Spleen (tissue), 11 donors: ENCODE measurements at regions not wholly inside any gene's neighbourhood (a gene's known extent, or its start where the extent isn't known, plus 50 kb on each side); places are given as distances from the start of the nearest gene placed in this dataset.

Experiments used
- DNase-seq: peaks from one replicate; pipeline ENCODE4 v3.0.0-alpha.2; 2020
- H3K27ac ChIP-seq, 8 donors: fragments of 200-600 bp; sonication (generic) in 7 of 8; 1 replicate in 4 of 8; 2 replicates in 4 of 8; pipeline versions ENCODE4 v1.5.0 to v1.8.0; 2016 to 2021; ENCODE audit warnings: inconsistent platforms in 4 of 8, mild to moderate bottlenecking in 4 of 8, moderate library complexity in 1 of 8
- H3K27me3 ChIP-seq, 7 donors: fragments of 200-600 bp; sonication (generic) in 6 of 7; replicated peaks in 1 of 7; 1 replicate in 4 of 7; 2 replicates in 3 of 7; pipeline versions ENCODE4 v1.5.0 to v1.8.0; 2016 to 2021; ENCODE audit warnings: inconsistent platforms in 3 of 7, mild to moderate bottlenecking in 1 of 7
- H3K36me3 ChIP-seq, 6 donors: fragments of 200-600 bp; sonication (generic) in 5 of 6; 1 replicate in 4 of 6; 2 replicates in 2 of 6; pipeline versions ENCODE4 v1.5.0 to v1.8.0; 2016 to 2021; ENCODE audit warnings: inconsistent platforms in 2 of 6
- H3K4me1 ChIP-seq, 6 donors: fragments of 200-600 bp; sonication (generic) in 5 of 6; 1 replicate in 3 of 6; 2 replicates in 3 of 6; pipeline versions ENCODE4 v1.5.0 to v1.8.0; 2016 to 2021; ENCODE audit warnings: inconsistent platforms in 3 of 6
- H3K4me3 ChIP-seq, 8 donors: fragments of 200-600 bp; sonication (generic) in 7 of 8; 1 replicate in 4 of 8; 2 replicates in 4 of 8; pipeline versions ENCODE4 v1.5.0 to v1.8.0; 2016 to 2021; ENCODE audit warnings: inconsistent platforms in 4 of 8, mild to moderate bottlenecking in 4 of 8, moderate library complexity in 2 of 8
- H3K9me3 ChIP-seq, 8 donors: fragments of 200-600 bp; sonication (generic) in 7 of 8; 1 replicate in 4 of 8; 2 replicates in 4 of 8; pipeline versions ENCODE4 v1.5.0 to v1.8.0; 2016 to 2021; ENCODE audit warnings: inconsistent platforms in 4 of 8
- POLR2A ChIP-seq, 3 donors: fragments of 450-650 bp; IDR thresholded peaks; one replicate each; pipeline ENCODE4 v1.5.1; 2017; ENCODE audit warnings: antibody characterized with exemption in 3 of 3, mild to moderate bottlenecking in 1 of 3
- POLR2AphosphoS5 ChIP-seq, 3 donors: sonication (generic); formaldehyde crosslinking; IDR thresholded peaks; one replicate each; pipeline ENCODE4 v1.5.1; 2017; ENCODE audit warnings: antibody characterized with exemption in 3 of 3
- WGBS, 5 donors: extraction: QIAGEN DNeasy Blood & Tissue Kit in 3 of 5; methylation state at CpG; one replicate each; pipeline versions ENCODE4 v1.1.5 to v1.1.7; 2013 to 2018; 5-methylcytosine and 5-hydroxymethylcytosine counted together
- intact Hi-C: fragments of 100-400 bp; cut with DNase I; formaldehyde crosslinking; loops from one replicate; pipeline ENCODE4 v1.15.0; 2023; ENCODE audit warnings: low total_unique reads
- TF ChIP-seq, protein P1 (sequence below), 11 experiments: fragments of 200-600 bp in 7 of 11; fragments of 450-650 bp in 4 of 11; sonication (generic) in 4 of 11; IDR thresholded peaks in 8 of 11; conservative IDR thresholded peaks in 3 of 11; 1 replicate in 7 of 11; 2 replicates in 4 of 11; pipeline versions ENCODE4 v1.4.0 to v1.8.0; 2016 to 2021; ENCODE audit warnings: antibody characterized with exemption in 11 of 11, inconsistent platforms in 4 of 11, mild to moderate bottlenecking in 1 of 11
- donor health status: healthy with polysubstance abuse.
- donor health status: DM: no; HTN: no; CAD: no; lungs with moderate emphysema.
- donor health status: DM: no; HTN: no; CAD: no.
- donor health status: Bipolar disorder and iron deficiency.
- donor health status: healthy.
- donor health status: DM: no; HTN: no; CAD: no.
- donor health status: DM: yes; HTN: yes; CAD: no.

DNA sequence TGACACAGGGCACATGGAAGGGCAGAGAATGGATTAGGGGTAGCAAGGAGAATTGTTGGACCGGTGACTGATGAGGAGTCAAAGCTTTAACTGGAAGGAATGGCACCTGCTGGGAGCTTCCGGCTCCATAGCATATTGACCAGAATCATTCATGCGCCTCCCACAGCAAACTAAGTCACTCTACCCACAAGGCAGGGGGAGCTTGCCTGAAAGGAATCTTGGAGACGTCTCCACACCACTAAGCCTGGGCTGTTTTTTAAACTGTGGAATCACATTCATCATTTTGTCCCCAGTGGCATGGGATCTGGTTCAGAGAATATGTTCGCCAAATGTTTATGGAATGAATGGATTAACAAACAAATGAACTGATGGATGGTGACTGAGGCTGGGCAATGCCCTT, 57.0 kb upstream of the ITGA11 start:
- no peak overlapping the region for H3K4me3 ChIP-seq
- H3K36me3 ChIP-seq: no peaks in the 10 kb centered on the region
- H3K4me1 ChIP-seq: peaks cover 0 to 27% (median 7%) of the 10 kb centered on the region in 6 donors
- H3K27me3 ChIP-seq: peaks cover 0 to 33% (median 0%) of the 10 kb centered on the region in 7 donors
- TF ChIP-seq POLR2AphosphoS5 (IDR thresholded peaks at IDR 0.05): no peak
- DNase-seq: no peak
- intact Hi-C loops: no loop called here
- no peak overlapping the region for H3K27ac ChIP-seq
- H3K9me3 ChIP-seq: no peaks in the 10 kb centered on the region
- WGBS, 5 donors: 82 to 97% (median 93%) methylated on average over 5 of the region's 5 CpGs

DNA sequence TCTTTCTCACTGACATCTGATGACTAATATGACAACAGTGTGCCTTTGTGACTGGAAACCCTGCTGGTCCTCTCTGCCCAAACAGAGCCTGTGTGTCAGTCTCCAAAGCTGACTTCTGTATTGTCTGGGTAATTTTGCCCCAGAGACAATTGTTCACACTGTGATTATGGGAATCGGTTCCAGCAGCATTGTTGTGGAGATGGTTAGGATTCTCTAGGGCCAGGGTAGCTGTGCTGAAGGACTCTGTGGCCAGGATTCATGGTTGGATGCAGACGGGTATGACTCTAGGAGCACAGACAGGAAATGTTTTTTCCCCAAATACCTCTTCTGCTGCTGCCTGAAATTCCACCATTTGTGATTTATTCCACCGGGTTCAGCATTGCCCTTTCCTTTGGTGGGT, 57.5 kb upstream of the ITGA11 start:
- H3K4me1 ChIP-seq: peaks cover 0 to 25% (median 7%) of the 10 kb centered on the region in 6 donors
- no peaks in the 10 kb centered on the region for H3K9me3 ChIP-seq
- H3K27me3 ChIP-seq: peaks cover 0 to 35% (median 0%) of the 10 kb centered on the region in 7 donors
- TF ChIP-seq, protein P1, sequence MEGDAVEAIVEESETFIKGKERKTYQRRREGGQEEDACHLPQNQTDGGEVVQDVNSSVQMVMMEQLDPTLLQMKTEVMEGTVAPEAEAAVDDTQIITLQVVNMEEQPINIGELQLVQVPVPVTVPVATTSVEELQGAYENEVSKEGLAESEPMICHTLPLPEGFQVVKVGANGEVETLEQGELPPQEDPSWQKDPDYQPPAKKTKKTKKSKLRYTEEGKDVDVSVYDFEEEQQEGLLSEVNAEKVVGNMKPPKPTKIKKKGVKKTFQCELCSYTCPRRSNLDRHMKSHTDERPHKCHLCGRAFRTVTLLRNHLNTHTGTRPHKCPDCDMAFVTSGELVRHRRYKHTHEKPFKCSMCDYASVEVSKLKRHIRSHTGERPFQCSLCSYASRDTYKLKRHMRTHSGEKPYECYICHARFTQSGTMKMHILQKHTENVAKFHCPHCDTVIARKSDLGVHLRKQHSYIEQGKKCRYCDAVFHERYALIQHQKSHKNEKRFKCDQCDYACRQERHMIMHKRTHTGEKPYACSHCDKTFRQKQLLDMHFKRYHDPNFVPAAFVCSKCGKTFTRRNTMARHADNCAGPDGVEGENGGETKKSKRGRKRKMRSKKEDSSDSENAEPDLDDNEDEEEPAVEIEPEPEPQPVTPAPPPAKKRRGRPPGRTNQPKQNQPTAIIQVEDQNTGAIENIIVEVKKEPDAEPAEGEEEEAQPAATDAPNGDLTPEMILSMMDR (IDR thresholded peaks at IDR 0.05 in 8 of 11, conservative IDR thresholded peaks at IDR 0.05 in 3 of 11): no peak
- TF ChIP-seq POLR2AphosphoS5 (IDR thresholded peaks at IDR 0.05): no peak
- no peak for TF ChIP-seq POLR2A (IDR thresholded peaks at IDR 0.05)
- intact Hi-C loops: no loop called here
- no peak overlapping the region for H3K27ac ChIP-seq
- 44 to 66% (median 58%) methylated on average over 3 of the region's 3 CpGs for WGBS, 5 donors
- H3K4me3 ChIP-seq: no peak overlapping the region
- no peaks in the 10 kb centered on the region for H3K36me3 ChIP-seq
- DNase-seq: no peak

DNA sequence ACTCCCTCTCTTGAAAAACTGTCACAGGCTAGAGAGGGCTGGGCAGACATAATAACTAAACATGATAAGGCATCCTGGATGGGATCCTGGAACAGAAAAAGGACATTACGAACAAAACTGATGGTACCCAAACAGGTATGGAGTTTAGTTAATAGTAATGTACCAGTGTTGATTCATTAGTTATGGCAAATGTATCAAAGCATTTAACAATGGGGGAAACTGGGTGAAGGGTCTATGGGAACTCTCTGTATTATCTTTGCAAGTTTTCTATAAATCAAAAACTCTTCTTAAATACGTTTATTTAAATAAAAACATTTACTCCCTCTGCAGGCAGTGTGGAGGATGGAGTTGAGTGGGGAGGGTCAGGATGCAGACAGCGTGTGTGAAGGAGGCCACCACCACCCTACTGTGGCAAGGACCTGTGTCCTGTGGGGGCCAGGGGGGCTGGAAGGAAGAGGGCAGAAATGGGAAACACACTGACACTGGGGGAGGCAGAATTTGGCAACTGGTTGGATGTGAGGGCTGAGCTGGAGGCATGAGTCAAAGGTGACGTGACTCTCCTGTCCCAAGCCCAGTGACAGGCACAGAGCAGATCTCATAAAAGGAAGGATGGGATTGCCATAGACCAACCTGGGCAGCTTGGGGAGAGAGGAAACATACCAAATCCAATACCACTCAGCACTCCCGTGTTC, 59.6 kb upstream of the ITGA11 start:
- H3K27ac ChIP-seq: no peak overlapping the region
- WGBS, 5 donors: 81 to 88% (median 82%) methylated on average over 5 of the region's 5 CpGs
- DNase-seq: no peak

GRCh38 chr15:68492855-68493254, 60.9 kb upstream of the ITGA11 start:
- no peaks in the 10 kb centered on the region for H3K4me1 ChIP-seq
- peaks cover 0 to 28% (median 0%) of the 10 kb centered on the region in 7 donors for H3K27me3 ChIP-seq
- TF ChIP-seq, protein P1 (IDR thresholded peaks at IDR 0.05 in 8 of 11, conservative IDR thresholded peaks at IDR 0.05 in 3 of 11): no peak
- no peak for TF ChIP-seq POLR2A (IDR thresholded peaks at IDR 0.05)
- TF ChIP-seq POLR2AphosphoS5 (IDR thresholded peaks at IDR 0.05): no peak
- intact Hi-C loops: no loop called here
- no peak overlapping the region for H3K4me3 ChIP-seq
- no peaks in the 10 kb centered on the region for H3K36me3 ChIP-seq
- no peak for DNase-seq
- no peaks in the 10 kb centered on the region for H3K9me3 ChIP-seq
- 42 to 73% (median 67%) methylated on average over 4 of the region's 4 CpGs for WGBS, 5 donors
- H3K27ac ChIP-seq: no peak overlapping the region

More for the DNA sequence above, 59.6 kb upstream of the ITGA11 start:
- no peak for TF ChIP-seq POLR2A (IDR thresholded peaks at IDR 0.05)
- peaks cover 0 to 6% (median 0%) of the 10 kb centered on the region in 6 donors for H3K4me1 ChIP-seq
- H3K27me3 ChIP-seq: peaks cover 0 to 28% (median 0%) of the 10 kb centered on the region in 7 donors
- no peaks in the 10 kb centered on the region for H3K9me3 ChIP-seq
- no peaks in the 10 kb centered on the region for H3K36me3 ChIP-seq
- no peak overlapping the region for H3K4me3 ChIP-seq
- intact Hi-C loops: no loop called here

DNA sequence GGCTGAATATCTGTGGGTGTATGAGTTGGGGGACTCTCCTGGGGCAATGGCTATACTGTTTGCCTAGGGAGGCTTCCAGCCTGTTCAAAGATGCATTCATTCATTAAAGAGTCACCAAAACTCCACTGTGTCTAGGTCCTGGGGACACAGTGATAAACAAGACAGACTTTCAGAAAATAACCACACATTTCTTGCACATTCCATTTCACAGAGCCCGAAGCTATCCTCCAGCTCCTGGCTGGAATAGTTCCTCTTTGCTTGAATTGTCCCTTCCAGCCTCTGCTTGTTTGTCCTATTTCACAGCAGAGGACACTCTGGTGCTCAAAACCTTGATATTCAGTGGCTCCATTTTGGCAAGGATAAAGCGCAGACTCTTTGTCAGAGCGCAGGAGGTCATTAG, 61.7 kb upstream of the ITGA11 start:
- intact Hi-C loops: no loop called here
- Histone ChIP-seq H3K27ac (no peak overlapping the region), H3K4me3 (no peak overlapping the region), H3K4me1 (no peaks in the 10 kb centered on the region), H3K36me3 (no peaks in the 10 kb centered on the region), H3K27me3 (peaks cover 0 to 28% (median 0%) of the 10 kb centered on the region in 7 donors), H3K9me3 (no peaks in the 10 kb centered on the region)
- no peak for DNase-seq
- WGBS, 5 donors: 85 to 91% (median 86%) methylated on average over 3 of the region's 3 CpGs
- TF ChIP-seq, protein P1 (IDR thresholded peaks at IDR 0.05 in 8 of 11, conservative IDR thresholded peaks at IDR 0.05 in 3 of 11): no peak
- TF ChIP-seq POLR2AphosphoS5 (IDR thresholded peaks at IDR 0.05) (no peak), POLR2A (IDR thresholded peaks at IDR 0.05) (no peak)
